Astrocyte of the cerebellum (primary cell): ENCODE measurements at regions not wholly inside any gene's neighbourhood (a gene's known extent, or its start where the extent isn't known, plus 50 kb on each side); places are given as distances from the start of the nearest gene placed in this dataset.

Experiments
- DNase-seq: peaks from one replicate; pipeline ENCODE4 v3.0.0-alpha.2; 2011; ENCODE audit warnings: low read depth
- H3K4me3 ChIP-seq: 2 replicates; pipeline ENCODE4 v1.5.1; 2011; ENCODE audit warnings: mild to moderate bottlenecking, low read depth, low read length, moderate library complexity
- CTCF ChIP-seq: IDR thresholded peaks from 2 replicates; pipeline ENCODE4 v1.5.1; 2012; ENCODE audit warnings: low read length, low read depth, moderate library complexity, mild to moderate bottlenecking; ENCODE audit errors: missing control alignments
- in situ Hi-C: cut with HindIII; loops from 2 replicates; pipeline ENCODE4 v1.10.0; 2017; ENCODE audit warnings: low sequenced_read_pairs

GRCh38 chr10:128823201-128823600, 643.8 kb upstream of the MGMT start:
- in situ Hi-C loops, result no loop called here
- H3K4me3 ChIP-seq, result no peak overlapping the region
- no peak for TF ChIP-seq CTCF
- no peak for DNase-seq

GRCh38 chr10:128825626-128826025, 641.4 kb upstream of the MGMT start:
- in situ Hi-C loops, result no loop called here
- TF ChIP-seq CTCF, result no peak
- no peak overlapping the region for H3K4me3 ChIP-seq
- no peak for DNase-seq

- no peak for DNase-seq
- H3K4me3 ChIP-seq, result no peak overlapping the region
- in situ Hi-C loops, result no loop called here
- no peak for TF ChIP-seq CTCF
Measured at GRCh38 chr10:128833671-128834070, 633.4 kb upstream of the MGMT start.

- no peak overlapping the region for H3K4me3 ChIP-seq
- no peak for DNase-seq
- in situ Hi-C loops, result no loop called here
- TF ChIP-seq CTCF, result no peak
Measured at GRCh38 chr10:128835361-128835760, 631.7 kb upstream of the MGMT start.

- no peak for DNase-seq
- TF ChIP-seq CTCF, result no peak
- H3K4me3 ChIP-seq, result no peak overlapping the region
- in situ Hi-C loops, result no loop called here
Measured at GRCh38 chr10:128837478-128837877, 629.6 kb upstream of the MGMT start.

- no peak for TF ChIP-seq CTCF
- in situ Hi-C loops, result no loop called here
Measured at GRCh38 chr10:128839134-128839533, 627.9 kb upstream of the MGMT start.

GRCh38 chr10:128839701-128840100, 627.3 kb upstream of the MGMT start:
- DNase-seq, result no peak
- no peak overlapping the region for H3K4me3 ChIP-seq
- in situ Hi-C loops, result no loop called here
- no peak for TF ChIP-seq CTCF

More at GRCh38 chr10:128839134-128839533, 627.9 kb upstream of the MGMT start:
- DNase-seq, result no peak
- no peak overlapping the region for H3K4me3 ChIP-seq
